ENCODE measurements at regions not wholly inside any gene's neighbourhood (a gene's known extent, or its start where the extent isn't known, plus 50 kb on each side); places are given as distances from the start of the nearest gene placed in this dataset.

DNA sequence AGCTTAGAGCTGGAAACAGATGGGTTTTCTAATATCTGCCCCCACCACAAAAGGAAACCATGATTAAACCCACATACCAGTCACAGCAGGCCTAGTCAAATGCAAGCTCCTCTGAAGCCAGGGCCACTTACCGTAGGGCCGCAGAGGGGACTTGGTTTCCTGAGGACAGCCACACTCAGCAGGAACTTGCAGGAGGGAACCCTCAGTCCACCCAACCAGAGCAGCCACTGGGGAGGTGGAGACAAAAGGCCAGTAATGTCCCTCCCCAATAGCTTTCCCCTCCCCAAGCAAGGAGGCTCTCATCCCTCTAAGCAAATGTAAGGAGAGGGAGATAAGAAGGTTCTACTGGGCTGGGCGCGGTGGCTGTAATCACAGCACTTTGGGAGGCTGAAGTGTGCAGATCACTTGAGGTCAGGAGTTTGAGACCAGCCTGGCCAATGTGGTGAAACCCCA lies 384.4 kb upstream of the JARID2 start:
- TF ChIP-seq, protein P1, sequence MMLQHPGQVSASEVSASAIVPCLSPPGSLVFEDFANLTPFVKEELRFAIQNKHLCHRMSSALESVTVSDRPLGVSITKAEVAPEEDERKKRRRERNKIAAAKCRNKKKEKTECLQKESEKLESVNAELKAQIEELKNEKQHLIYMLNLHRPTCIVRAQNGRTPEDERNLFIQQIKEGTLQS (IDR thresholded peaks at IDR 0.05; ENCODE audit: borderline replicate concordance, extremely low read depth, low read depth, low read length), result no peak
- TF ChIP-seq, protein P2, sequence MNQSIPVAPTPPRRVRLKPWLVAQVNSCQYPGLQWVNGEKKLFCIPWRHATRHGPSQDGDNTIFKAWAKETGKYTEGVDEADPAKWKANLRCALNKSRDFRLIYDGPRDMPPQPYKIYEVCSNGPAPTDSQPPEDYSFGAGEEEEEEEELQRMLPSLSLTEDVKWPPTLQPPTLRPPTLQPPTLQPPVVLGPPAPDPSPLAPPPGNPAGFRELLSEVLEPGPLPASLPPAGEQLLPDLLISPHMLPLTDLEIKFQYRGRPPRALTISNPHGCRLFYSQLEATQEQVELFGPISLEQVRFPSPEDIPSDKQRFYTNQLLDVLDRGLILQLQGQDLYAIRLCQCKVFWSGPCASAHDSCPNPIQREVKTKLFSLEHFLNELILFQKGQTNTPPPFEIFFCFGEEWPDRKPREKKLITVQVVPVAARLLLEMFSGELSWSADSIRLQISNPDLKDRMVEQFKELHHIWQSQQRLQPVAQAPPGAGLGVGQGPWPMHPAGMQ (IDR thresholded peaks at IDR 0.05; ENCODE audit: borderline replicate concordance), result no peak
- TF ChIP-seq, protein P3, sequence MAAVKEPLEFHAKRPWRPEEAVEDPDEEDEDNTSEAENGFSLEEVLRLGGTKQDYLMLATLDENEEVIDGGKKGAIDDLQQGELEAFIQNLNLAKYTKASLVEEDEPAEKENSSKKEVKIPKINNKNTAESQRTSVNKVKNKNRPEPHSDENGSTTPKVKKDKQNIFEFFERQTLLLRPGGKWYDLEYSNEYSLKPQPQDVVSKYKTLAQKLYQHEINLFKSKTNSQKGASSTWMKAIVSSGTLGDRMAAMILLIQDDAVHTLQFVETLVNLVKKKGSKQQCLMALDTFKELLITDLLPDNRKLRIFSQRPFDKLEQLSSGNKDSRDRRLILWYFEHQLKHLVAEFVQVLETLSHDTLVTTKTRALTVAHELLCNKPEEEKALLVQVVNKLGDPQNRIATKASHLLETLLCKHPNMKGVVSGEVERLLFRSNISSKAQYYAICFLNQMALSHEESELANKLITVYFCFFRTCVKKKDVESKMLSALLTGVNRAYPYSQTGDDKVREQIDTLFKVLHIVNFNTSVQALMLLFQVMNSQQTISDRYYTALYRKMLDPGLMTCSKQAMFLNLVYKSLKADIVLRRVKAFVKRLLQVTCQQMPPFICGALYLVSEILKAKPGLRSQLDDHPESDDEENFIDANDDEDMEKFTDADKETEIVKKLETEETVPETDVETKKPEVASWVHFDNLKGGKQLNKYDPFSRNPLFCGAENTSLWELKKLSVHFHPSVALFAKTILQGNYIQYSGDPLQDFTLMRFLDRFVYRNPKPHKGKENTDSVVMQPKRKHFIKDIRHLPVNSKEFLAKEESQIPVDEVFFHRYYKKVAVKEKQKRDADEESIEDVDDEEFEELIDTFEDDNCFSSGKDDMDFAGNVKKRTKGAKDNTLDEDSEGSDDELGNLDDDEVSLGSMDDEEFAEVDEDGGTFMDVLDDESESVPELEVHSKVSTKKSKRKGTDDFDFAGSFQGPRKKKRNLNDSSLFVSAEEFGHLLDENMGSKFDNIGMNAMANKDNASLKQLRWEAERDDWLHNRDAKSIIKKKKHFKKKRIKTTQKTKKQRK (IDR thresholded peaks at IDR 0.05; ENCODE audit: low read depth, low read length), result no peak
- TF ChIP-seq CHD1 (IDR thresholded peaks at IDR 0.05; ENCODE audit: low read depth, low read length) (no peak), TCF12 (IDR thresholded peaks at IDR 0.05; ENCODE audit: low read depth, low read length) (no peak), ASH2L (IDR thresholded peaks at IDR 0.05; ENCODE audit: borderline replicate concordance, low read depth) (no peak), HDAC2 (IDR thresholded peaks at IDR 0.05) (no peak), ESRRA (IDR thresholded peaks at IDR 0.05; ENCODE audit: low read length) (no peak), YY1 (IDR thresholded peaks at IDR 0.05; ENCODE audit: low read depth, low read length) (no peak), HDGF (IDR thresholded peaks at IDR 0.05) (no peak)

Data from GM12878 (cell line).